NOMO-1 treated with dmso at 0.1 percent for 144 hours (cell line): ENCODE measurements at regions not wholly inside any gene's neighbourhood (a gene's known extent, or its start where the extent isn't known, plus 50 kb on each side); places are given as distances from the start of the nearest gene placed in this dataset.
"Not testable (repeated sequence)": the region's sequence is repeated elsewhere in the genome, so short reads cannot be mapped to it uniquely, and the experiment has no call there.

Source experiments
- DNase-seq: peaks from one replicate; lab custom pipeline; 2025; ENCODE audit not compliant: unreplicated experiment; lab: John Stamatoyannopoulos, UW

- DNase-seq = no peak
Measured at GRCh38 chr11:82536706-82537105, 197.0 kb downstream of the FAM181B start.

GRCh38 chr11:82533628-82534327 lies 199.9 kb downstream of the FAM181B start:
- DNase-seq = no peak

- DNase-seq = no peak
Measured at GRCh38 chr11:82529936-82530335, 203.7 kb downstream of the FAM181B start.

- no peak for DNase-seq
Measured at GRCh38 chr11:82527081-82527584, 206.5 kb downstream of the FAM181B start.

GRCh38 chr11:82523141-82523540 lies 210.5 kb downstream of the FAM181B start:
- DNase-seq = no peak

GRCh38 chr11:82521427-82521826 lies 212.2 kb downstream of the FAM181B start:
- DNase-seq = peak; percentile 73

- DNase-seq = no peak
Measured at GRCh38 chr11:82507288-82507687, 226.4 kb downstream of the FAM181B start.

GRCh38 chr11:82505379-82505778 lies 228.3 kb downstream of the FAM181B start:
- DNase-seq = no peak

GRCh38 chr11:82501174-82501573 lies 232.5 kb downstream of the FAM181B start:
- DNase-seq = not testable (repeated sequence)

- peak; percentile 9 for DNase-seq
Measured at GRCh38 chr11:82494988-82495432, 238.7 kb downstream of the FAM181B start.

GRCh38 chr11:82474876-82475275 lies 258.8 kb downstream of the FAM181B start:
- no peak for DNase-seq

- DNase-seq = no peak
Measured at GRCh38 chr11:82465481-82465880, 268.2 kb downstream of the FAM181B start.

GRCh38 chr11:82462608-82463242 lies 270.9 kb downstream of the FAM181B start:
- DNase-seq = no peak

- no peak for DNase-seq
Measured at GRCh38 chr11:82458761-82459160, 274.9 kb downstream of the FAM181B start.

GRCh38 chr11:82458147-82458546 lies 275.5 kb downstream of the FAM181B start:
- DNase-seq = no peak

GRCh38 chr11:82450996-82451395 lies 282.7 kb downstream of the FAM181B start:
- DNase-seq = no peak

GRCh38 chr11:82406611-82407010 lies 327.1 kb downstream of the FAM181B start:
- DNase-seq = no peak

- no peak for DNase-seq
Measured at GRCh38 chr11:82405421-82405820, 328.2 kb downstream of the FAM181B start.

- no peak for DNase-seq
Measured at GRCh38 chr11:82404981-82405380, 328.7 kb downstream of the FAM181B start.

- DNase-seq = no peak
Measured at GRCh38 chr11:82403640-82404305, 329.9 kb downstream of the FAM181B start.

- no peak for DNase-seq
Measured at GRCh38 chr11:82398300-82398815, 335.3 kb downstream of the FAM181B start.

GRCh38 chr11:82396639-82397038 lies 337.0 kb downstream of the FAM181B start:
- not testable (repeated sequence) for DNase-seq
